ENCODE measurements at regions not wholly inside any gene's neighbourhood (a gene's known extent, or its start where the extent isn't known, plus 50 kb on each side); places are given as distances from the start of the nearest gene placed in this dataset.

DNA sequence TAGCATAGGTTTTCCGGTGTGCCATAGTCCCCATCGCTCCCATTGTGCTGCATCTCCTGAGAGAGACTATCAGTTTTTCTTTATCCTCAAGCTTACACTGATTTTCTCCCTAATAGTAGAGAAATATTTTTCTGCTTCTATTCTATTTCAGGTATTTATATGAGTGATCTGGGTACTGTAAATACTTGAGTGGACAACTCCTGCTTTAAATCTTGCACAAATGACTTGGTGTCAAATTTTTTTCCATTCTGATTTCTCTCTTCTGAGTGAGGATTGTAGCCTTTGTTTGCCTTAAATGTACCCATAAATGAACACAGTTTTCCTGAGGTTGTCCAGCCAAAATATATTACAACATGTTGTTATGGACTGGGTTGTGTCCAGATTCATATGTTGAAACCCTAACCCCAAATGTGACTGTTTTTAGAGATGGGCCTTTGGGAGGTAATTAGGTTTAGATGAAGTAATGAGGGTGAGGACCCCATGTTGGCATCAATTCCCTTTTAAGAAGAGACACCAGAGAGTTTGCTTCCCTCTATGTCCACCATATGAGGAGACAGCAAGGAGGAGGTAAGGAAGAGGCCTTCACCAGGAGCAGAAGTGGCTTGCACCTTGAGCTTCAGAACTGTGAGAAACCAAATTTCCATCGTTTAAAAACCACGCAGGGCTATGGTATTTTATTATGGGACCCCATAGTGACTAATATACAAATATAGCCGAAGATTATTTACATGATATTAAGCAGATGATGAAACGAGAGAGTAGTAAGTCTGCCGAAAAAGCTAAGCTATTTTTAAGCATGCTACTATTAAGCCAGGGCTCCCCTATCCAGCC is 336.4 kb upstream of the MPDZ start:
- Histone ChIP-seq H3K36me3 (no peaks in the 10 kb centered on the region), H3K4me1 (no peaks in the 10 kb centered on the region), H3K4me3 (no peak overlapping the region), H3K9me3 (no peaks in the 10 kb centered on the region), H3K27me3 (no peaks in the 10 kb centered on the region), H3K27ac (no peak overlapping the region)
- intact Hi-C loops (cut with DNase I; ENCODE audit: low total_unique reads): no loop called here
- TF ChIP-seq POLR2A (IDR thresholded peaks at IDR 0.05) (no peak), POLR2AphosphoS5 (IDR thresholded peaks at IDR 0.05) (no peak), CTCF (IDR thresholded peaks at IDR 0.05) (no peak)
- DNase-seq (ENCODE audit: low spot score in 2 of 2): no peak

DNA sequence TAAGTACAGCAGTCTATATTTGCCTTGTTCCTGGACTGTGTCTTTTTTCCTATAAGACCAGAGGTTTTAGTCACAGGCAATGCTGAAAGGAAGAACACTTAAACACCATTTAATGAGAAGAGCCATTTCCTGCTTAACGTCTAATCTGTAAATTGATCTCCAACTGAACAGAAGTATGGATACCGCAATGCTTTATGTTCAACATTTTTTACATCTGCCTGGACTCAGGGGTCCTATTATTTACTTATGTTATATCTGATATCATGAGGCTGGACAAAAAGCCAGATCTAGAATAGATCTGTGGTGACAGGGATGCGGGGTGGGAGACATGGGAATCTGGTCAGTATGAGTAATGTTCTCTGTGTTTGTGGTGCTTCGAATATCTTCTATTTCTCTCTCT is 334.6 kb upstream of the MPDZ start:
- Histone ChIP-seq H3K4me1 (no peaks in the 10 kb centered on the region), H3K27me3 (no peaks in the 10 kb centered on the region), H3K27ac (no peak overlapping the region), H3K36me3 (no peaks in the 10 kb centered on the region), H3K9me3 (no peaks in the 10 kb centered on the region), H3K4me3 (no peak overlapping the region)
- DNase-seq (ENCODE audit: low spot score in 2 of 2): no peak
- TF ChIP-seq POLR2A (IDR thresholded peaks at IDR 0.05) (no peak), CTCF (IDR thresholded peaks at IDR 0.05) (no peak), POLR2AphosphoS5 (IDR thresholded peaks at IDR 0.05) (no peak)
- intact Hi-C loops (cut with DNase I; ENCODE audit: low total_unique reads): no loop called here

DNA sequence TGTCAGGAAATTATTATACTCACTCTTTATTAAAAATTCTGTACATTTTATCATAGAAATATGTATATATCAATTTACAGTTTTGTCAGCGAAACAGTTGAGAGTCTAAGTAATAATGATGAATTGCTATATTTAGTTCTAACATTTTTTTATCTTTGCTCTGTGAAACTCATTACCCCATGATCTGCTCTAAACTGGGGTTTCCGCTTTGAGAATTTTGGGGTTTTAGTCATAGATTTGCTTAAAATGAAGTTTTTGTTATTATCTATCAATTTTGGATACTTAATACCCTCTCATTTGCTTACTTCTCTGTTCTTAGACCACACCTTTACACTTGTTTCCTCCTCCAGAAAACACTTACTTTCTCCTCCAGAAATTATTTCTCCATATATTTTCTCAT is 333.8 kb upstream of the MPDZ start:
- no peaks in the 10 kb centered on the region for H3K4me1 ChIP-seq
- no peaks in the 10 kb centered on the region for H3K9me3 ChIP-seq
- H3K27me3 ChIP-seq: no peaks in the 10 kb centered on the region
- H3K36me3 ChIP-seq: no peaks in the 10 kb centered on the region
- TF ChIP-seq POLR2A (IDR thresholded peaks at IDR 0.05) (no peak), CTCF (IDR thresholded peaks at IDR 0.05) (no peak), POLR2AphosphoS5 (IDR thresholded peaks at IDR 0.05) (no peak)
- H3K27ac ChIP-seq: no peak overlapping the region
- no peak overlapping the region for H3K4me3 ChIP-seq
- intact Hi-C loops (cut with DNase I; ENCODE audit: low total_unique reads): no loop called here
- DNase-seq (ENCODE audit: low spot score in 2 of 2): no peak

DNA sequence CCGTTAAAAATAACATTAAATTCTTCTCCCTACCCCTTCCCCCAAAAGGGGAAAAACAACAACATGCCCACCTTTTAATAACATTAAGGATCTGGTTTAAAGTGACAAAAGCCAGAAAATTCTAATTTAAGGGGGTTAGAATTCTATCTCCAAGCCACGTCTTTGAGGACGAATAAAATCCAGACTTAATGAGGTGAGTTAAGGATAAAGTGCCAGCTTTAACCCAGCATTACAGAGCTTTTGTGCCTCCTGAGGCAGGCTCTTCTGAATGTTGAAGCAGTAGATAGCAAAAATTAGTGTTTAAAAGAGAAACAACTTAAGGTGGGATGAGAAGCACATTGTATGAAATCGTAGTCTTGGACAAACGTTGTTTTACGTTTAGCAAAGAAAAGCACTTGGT is 329.0 kb upstream of the MPDZ start:
- H3K4me1 ChIP-seq: no peaks in the 10 kb centered on the region
- intact Hi-C loops (cut with DNase I; ENCODE audit: low total_unique reads): no loop called here
- H3K27me3 ChIP-seq: no peaks in the 10 kb centered on the region
- H3K4me3 ChIP-seq: peak overlapping the region in 2 of 3 donors; percentile 21 to 44
- no peak for TF ChIP-seq POLR2A (IDR thresholded peaks at IDR 0.05)
- no peak for DNase-seq (ENCODE audit: low spot score in 2 of 2)
- no peaks in the 10 kb centered on the region for H3K36me3 ChIP-seq
- H3K9me3 ChIP-seq: no peaks in the 10 kb centered on the region
- H3K27ac ChIP-seq: peak overlapping the region; percentile 65 to 76

GRCh38 chr9:13607481-13608441 is 328.3 kb upstream of the MPDZ start:
- intact Hi-C loops (cut with DNase I; ENCODE audit: low total_unique reads): no loop called here
- Histone ChIP-seq H3K4me1 (no peaks in the 10 kb centered on the region), H3K27me3 (no peaks in the 10 kb centered on the region), H3K9me3 (peaks cover 0 to 6% of the 10 kb centered on the region in 2 donors), H3K36me3 (no peaks in the 10 kb centered on the region), H3K4me3 (peak overlapping the region in 2 of 3 donors; percentile 21 to 44), H3K27ac (peak overlapping the region; percentile 65 to 76)
- TF ChIP-seq POLR2AphosphoS5 (IDR thresholded peaks at IDR 0.05) (no peak), POLR2A (IDR thresholded peaks at IDR 0.05) (no peak), CTCF (IDR thresholded peaks at IDR 0.05) (no peak)
- DNase-seq (ENCODE audit: low spot score in 2 of 2): no peak
